ENCODE measurements at regions not wholly inside any gene's neighbourhood (a gene's known extent, or its start where the extent isn't known, plus 50 kb on each side); places are given as distances from the start of the nearest gene placed in this dataset.

DNA sequence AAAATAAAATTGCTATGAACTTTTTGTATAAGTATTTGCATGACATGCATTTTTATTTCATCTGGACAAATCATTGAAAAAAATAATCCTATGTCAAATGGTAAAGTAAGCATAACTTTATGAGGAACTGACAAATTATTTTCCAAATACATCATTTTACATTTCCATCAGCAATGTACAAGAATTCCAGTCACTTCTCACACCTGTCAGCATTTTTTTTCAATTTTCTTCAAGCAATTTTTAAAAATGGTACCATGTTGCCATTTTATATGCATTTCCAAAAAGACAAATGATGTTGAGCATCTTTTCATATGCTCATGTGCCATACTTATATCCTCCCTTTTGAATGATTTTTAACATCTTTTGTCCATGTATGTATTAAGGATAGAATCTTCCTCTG lies 961.7 kb upstream of the PIK3C3 start:
- no peak for TF ChIP-seq EZH2phosphoT487 (conservative IDR thresholded peaks at IDR 0.05; ENCODE audit: low read length)
- TF ChIP-seq, protein P1, sequence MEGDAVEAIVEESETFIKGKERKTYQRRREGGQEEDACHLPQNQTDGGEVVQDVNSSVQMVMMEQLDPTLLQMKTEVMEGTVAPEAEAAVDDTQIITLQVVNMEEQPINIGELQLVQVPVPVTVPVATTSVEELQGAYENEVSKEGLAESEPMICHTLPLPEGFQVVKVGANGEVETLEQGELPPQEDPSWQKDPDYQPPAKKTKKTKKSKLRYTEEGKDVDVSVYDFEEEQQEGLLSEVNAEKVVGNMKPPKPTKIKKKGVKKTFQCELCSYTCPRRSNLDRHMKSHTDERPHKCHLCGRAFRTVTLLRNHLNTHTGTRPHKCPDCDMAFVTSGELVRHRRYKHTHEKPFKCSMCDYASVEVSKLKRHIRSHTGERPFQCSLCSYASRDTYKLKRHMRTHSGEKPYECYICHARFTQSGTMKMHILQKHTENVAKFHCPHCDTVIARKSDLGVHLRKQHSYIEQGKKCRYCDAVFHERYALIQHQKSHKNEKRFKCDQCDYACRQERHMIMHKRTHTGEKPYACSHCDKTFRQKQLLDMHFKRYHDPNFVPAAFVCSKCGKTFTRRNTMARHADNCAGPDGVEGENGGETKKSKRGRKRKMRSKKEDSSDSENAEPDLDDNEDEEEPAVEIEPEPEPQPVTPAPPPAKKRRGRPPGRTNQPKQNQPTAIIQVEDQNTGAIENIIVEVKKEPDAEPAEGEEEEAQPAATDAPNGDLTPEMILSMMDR (IDR thresholded peaks at IDR 0.05; ENCODE audit: insufficient read depth, low read length, poor library complexity, severe bottlenecking): no peak
- Histone ChIP-seq H3K4me2 (ENCODE audit: low read depth, low read length, poor library complexity, severe bottlenecking) (no peak overlapping the region), H3K9me2 (replicated peaks; ENCODE audit: insufficient read depth, low read length) (no peaks in the 10 kb centered on the region), H3K27me3 (ENCODE audit: low read length) (no peaks in the 10 kb centered on the region), H3K9me3 (ENCODE audit: insufficient read depth, low read length) (peaks cover 5% of the 10 kb centered on the region; the same call in 1 of the 2 replicates), H3K36me3 (ENCODE audit: low read length) (no peaks in the 10 kb centered on the region), H3K9ac (ENCODE audit: low read length) (no peak overlapping the region), H3K4me3 (ENCODE audit: insufficient read depth, low read length, poor library complexity, severe bottlenecking) (no peak overlapping the region), H4K20me1 (ENCODE audit: low read depth, low read length) (no peaks in the 10 kb centered on the region), H3F3A (ENCODE audit: insufficient read depth) (no peaks in the 10 kb centered on the region), H2AFZ (ENCODE audit: low read depth, low read length, severe bottlenecking) (no peak overlapping the region), H3K27ac (ENCODE audit: low read depth, low read length) (no peak overlapping the region), H3K79me2 (ENCODE audit: insufficient read depth, low read length) (no peaks in the 10 kb centered on the region)

DNA sequence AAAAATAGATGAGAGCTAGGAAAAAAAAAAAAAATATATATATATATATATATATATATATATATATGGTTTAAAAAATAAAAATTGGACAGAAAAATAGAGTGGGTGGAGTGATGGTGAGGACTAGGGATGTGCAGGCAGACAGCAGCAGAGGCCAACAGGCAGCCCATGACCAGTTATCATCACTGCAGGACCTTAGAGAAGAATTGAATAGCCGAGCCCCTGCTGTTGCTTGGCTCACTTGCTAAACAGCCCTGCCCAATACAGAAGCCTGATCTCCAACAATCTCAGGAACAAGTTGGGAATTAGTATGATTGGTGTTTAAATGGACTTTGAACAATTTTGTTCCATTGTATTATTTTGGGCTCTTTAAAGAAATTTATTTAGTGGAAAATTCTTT lies 967.5 kb upstream of the PIK3C3 start:
- H3K4me3 ChIP-seq (ENCODE audit: insufficient read depth, low read length, poor library complexity, severe bottlenecking): no peak overlapping the region
- no peak for TF ChIP-seq EZH2phosphoT487 (conservative IDR thresholded peaks at IDR 0.05; ENCODE audit: low read length)
- TF ChIP-seq, protein P1 (IDR thresholded peaks at IDR 0.05; ENCODE audit: insufficient read depth, low read length, poor library complexity, severe bottlenecking): no peak
- peaks cover 2% of the 10 kb centered on the region; the same call in 1 of the 2 replicates for H3K9me3 ChIP-seq (ENCODE audit: insufficient read depth, low read length)
- H4K20me1 ChIP-seq (ENCODE audit: low read depth, low read length): no peaks in the 10 kb centered on the region
- no peaks in the 10 kb centered on the region for H3K27me3 ChIP-seq (ENCODE audit: low read length)
- H2AFZ ChIP-seq (ENCODE audit: low read depth, low read length, severe bottlenecking): no peak overlapping the region
- H3K27ac ChIP-seq (ENCODE audit: low read depth, low read length): no peak overlapping the region
- no peaks in the 10 kb centered on the region for H3K36me3 ChIP-seq (ENCODE audit: low read length)
- no peaks in the 10 kb centered on the region for H3K9me2 ChIP-seq (replicated peaks; ENCODE audit: insufficient read depth, low read length)
- no peak overlapping the region for H3K9ac ChIP-seq (ENCODE audit: low read length)
- no peaks in the 10 kb centered on the region for H3K79me2 ChIP-seq (ENCODE audit: insufficient read depth, low read length)
- no peak overlapping the region for H3K4me2 ChIP-seq (ENCODE audit: low read depth, low read length, poor library complexity, severe bottlenecking)
- H3F3A ChIP-seq (ENCODE audit: insufficient read depth): no peaks in the 10 kb centered on the region

DNA sequence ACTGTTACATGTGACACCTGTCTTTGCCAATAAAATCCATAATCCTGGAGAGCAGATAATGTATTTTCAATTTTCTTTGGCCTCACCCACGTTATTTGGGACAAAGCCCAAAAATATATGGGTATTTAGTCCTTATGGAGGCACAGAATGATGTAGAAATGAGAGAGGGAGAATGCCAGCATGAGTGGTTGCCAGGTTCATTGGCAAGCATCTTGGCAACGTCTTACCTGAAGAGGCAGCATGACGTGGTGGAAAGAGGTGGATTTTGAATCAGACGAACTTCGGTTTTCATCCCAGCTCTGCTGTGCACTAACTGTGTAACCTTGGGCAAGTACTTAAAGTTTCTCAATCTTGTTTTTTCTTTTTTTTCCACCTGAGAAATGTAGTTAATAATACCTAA lies 969.6 kb upstream of the PIK3C3 start:
- no peak overlapping the region for H3K4me3 ChIP-seq (ENCODE audit: insufficient read depth, low read length, poor library complexity, severe bottlenecking)
- no peaks in the 10 kb centered on the region for H3F3A ChIP-seq (ENCODE audit: insufficient read depth)
- no peak overlapping the region for H2AFZ ChIP-seq (ENCODE audit: low read depth, low read length, severe bottlenecking)
- H3K9me2 ChIP-seq (replicated peaks; ENCODE audit: insufficient read depth, low read length): no peaks in the 10 kb centered on the region
- no peaks in the 10 kb centered on the region for H3K79me2 ChIP-seq (ENCODE audit: insufficient read depth, low read length)
- no peak for TF ChIP-seq EZH2phosphoT487 (conservative IDR thresholded peaks at IDR 0.05; ENCODE audit: low read length)
- TF ChIP-seq, protein P1 (IDR thresholded peaks at IDR 0.05; ENCODE audit: insufficient read depth, low read length, poor library complexity, severe bottlenecking): no peak
- no peak overlapping the region for H3K4me2 ChIP-seq (ENCODE audit: low read depth, low read length, poor library complexity, severe bottlenecking)
- no peak overlapping the region for H3K27ac ChIP-seq (ENCODE audit: low read depth, low read length)
- H3K36me3 ChIP-seq (ENCODE audit: low read length): no peaks in the 10 kb centered on the region
- H3K27me3 ChIP-seq (ENCODE audit: low read length): no peaks in the 10 kb centered on the region
- no peak overlapping the region for H3K9ac ChIP-seq (ENCODE audit: low read length)
- no peaks in the 10 kb centered on the region for H4K20me1 ChIP-seq (ENCODE audit: low read depth, low read length)
- H3K9me3 ChIP-seq (ENCODE audit: insufficient read depth, low read length): no peaks in the 10 kb centered on the region

All from SU-DHL-6 (cell line).